SK-N-SH (cell line): ENCODE measurements at regions not wholly inside any gene's neighbourhood (a gene's known extent, or its start where the extent isn't known, plus 50 kb on each side); places are given as distances from the start of the nearest gene placed in this dataset.

ENCODE experiments used
- CTCF ChIA-PET: fragments of 300-600, 350-600 bp; formaldehyde crosslinking; extraction: SDS; loops from one replicate; lab custom pipeline; 2021; lab: Yijun Ruan, JAX
- POLR2A ChIA-PET: fragments of 350-600 bp; sonication (Branson Sonifier 250); formaldehyde crosslinking; extraction: SDS; loops from one replicate; lab custom pipeline; 2020; ENCODE audit warnings: antibody characterized with exemption, inconsistent platforms; lab: Yijun Ruan, JAX
- DNase-seq: peaks from one replicate; pipeline ENCODE4 v3.0.0; 2012
- H2AFZ ChIP-seq: fragments of 200-600 bp; sonication (generic); 2 replicates; pipeline ENCODE4 v1.8.1; 2016; ENCODE audit warnings: antibody characterized with exemption, mild to moderate bottlenecking, low read depth
- H3F3A ChIP-seq: fragments of 200-600 bp; sonication (generic); replicated peaks from 2 replicates; pipeline ENCODE3; 2016; ENCODE audit warnings: antibody characterized with exemption, mild to moderate bottlenecking; ENCODE audit not compliant: insufficient read depth
- H3K27ac ChIP-seq, 2 experiments: fragments of 200-500 bp in 1 of 2; fragments of 200-600 bp in 1 of 2; sonication (Bioruptor generic) in 1 of 2; sonication (generic), shearing (Covaris generic) in 1 of 2; 2 replicates each; pipeline versions ENCODE4 v1.5.1 to v1.6.1; 2014 to 2016; ENCODE audit warnings: low read depth in 2 of 2, inconsistent platforms in 1 of 2, low read length in 1 of 2, mild to moderate bottlenecking in 1 of 2, mixed read lengths in 1 of 2
- H3K27me3 ChIP-seq: fragments of 200-600 bp; sonication (generic), shearing (Covaris generic); 2 replicates; pipeline ENCODE4 v1.6.1; 2016; ENCODE audit warnings: mixed run types; ENCODE audit not compliant: insufficient read depth
- H3K36me3 ChIP-seq, 2 experiments: fragments of 200-500 bp in 1 of 2; fragments of 200-600 bp in 1 of 2; sonication (Bioruptor generic) in 1 of 2; sonication (generic) in 1 of 2; replicated peaks in 1 of 2; 2 replicates each; pipeline versions ENCODE3 to v1.5.1; 2014 to 2016; ENCODE audit warnings: low read length in 1 of 2, mild to moderate bottlenecking in 1 of 2; ENCODE audit not compliant: insufficient read depth in 2 of 2, control insufficient read depth in 1 of 2
- H3K4me1 ChIP-seq, 2 experiments: fragments of 200-500 bp in 1 of 2; fragments of 200-600 bp in 1 of 2; sonication (Bioruptor generic) in 1 of 2; sonication (generic), shearing (Covaris generic) in 1 of 2; 2 replicates each; pipeline versions ENCODE4 v1.5.1 to v1.6.1; 2014 to 2016; ENCODE audit warnings: low read depth in 1 of 2, low read length in 1 of 2, mixed run types in 1 of 2; ENCODE audit not compliant: insufficient read depth in 2 of 2, control insufficient read depth in 1 of 2
- H3K4me2 ChIP-seq: fragments of 200-600 bp; sonication (generic), shearing (Covaris generic); 2 replicates; pipeline ENCODE4 v1.6.1; 2017; ENCODE audit warnings: mixed run types
- H3K4me3 ChIP-seq, 2 experiments: fragments of 200-500 bp in 1 of 2; fragments of 200-600 bp in 1 of 2; sonication (Bioruptor generic) in 1 of 2; sonication (generic), shearing (Covaris generic) in 1 of 2; 2 replicates each; pipeline versions ENCODE4 v1.5.1 to v1.8.1; 2014 to 2016; ENCODE audit warnings: low read depth in 2 of 2, inconsistent platforms in 1 of 2, low read length in 1 of 2, mild to moderate bottlenecking in 1 of 2, mixed read lengths in 1 of 2, moderate library complexity in 1 of 2
- H3K79me2 ChIP-seq: fragments of 200-600 bp; sonication (generic); 2 replicates; pipeline ENCODE4 v1.8.1; 2017; ENCODE audit warnings: mild to moderate bottlenecking; ENCODE audit not compliant: insufficient read depth
- H3K9ac ChIP-seq: fragments of 200-600 bp; sonication (generic); 2 replicates; pipeline ENCODE4 v1.6.1; 2017; ENCODE audit warnings: mixed run types
- H3K9me2 ChIP-seq: fragments of 200-600 bp; sonication (generic); 2 replicates; pipeline ENCODE4 v1.6.1; 2017; ENCODE audit warnings: mixed run types
- H3K9me3 ChIP-seq: fragments of 200-600 bp; sonication (generic); 2 replicates; pipeline ENCODE4 v1.6.1; 2017; ENCODE audit warnings: mixed run types, mild to moderate bottlenecking, moderate library complexity
- H4K20me1 ChIP-seq: fragments of 200-600 bp; sonication (generic); 2 replicates; pipeline ENCODE4 v1.6.1; 2017; ENCODE audit warnings: mild to moderate bottlenecking, mixed run types; ENCODE audit not compliant: insufficient read depth
- CHD2 ChIP-seq: fragments of 150-350 bp; IDR thresholded peaks from 2 replicates; pipeline ENCODE4 v1.6.1; 2018; ENCODE audit warnings: low read length; ENCODE audit not compliant: partially characterized antibody
- EZH2phosphoT487 ChIP-seq: fragments of 200-600 bp; sonication (generic); IDR thresholded peaks from 2 replicates; pipeline ENCODE4 v1.6.1; 2017; ENCODE audit warnings: low read depth, mixed run types, mild to moderate bottlenecking, antibody characterized with exemption, moderate library complexity, borderline replicate concordance
- FOSL2 ChIP-seq: IDR thresholded peaks from 2 replicates; pipeline ENCODE4 v1.4.0; 2012; ENCODE audit warnings: low read depth, mild to moderate bottlenecking, moderate library complexity, borderline replicate concordance
- GABPA ChIP-seq: IDR thresholded peaks from 2 replicates; pipeline ENCODE4 v1.4.0; 2012; ENCODE audit warnings: low read depth, mild to moderate bottlenecking
- GATA2 ChIP-seq: sonication (generic); formaldehyde crosslinking; IDR thresholded peaks from 2 replicates; pipeline ENCODE4 v1.5.0; 2020; ENCODE audit warnings: mild to moderate bottlenecking, missing genetic modification reagents
- JUND ChIP-seq: IDR thresholded peaks from 2 replicates; pipeline ENCODE4 v1.4.0; 2012
- MEF2A ChIP-seq: IDR thresholded peaks from 2 replicates; pipeline ENCODE4 v1.4.0; 2012; ENCODE audit warnings: low read depth, borderline replicate concordance
- NFIC ChIP-seq: IDR thresholded peaks from 2 replicates; pipeline ENCODE4 v1.4.0; 2012; ENCODE audit warnings: borderline replicate concordance
- POLR2AphosphoS5 ChIP-seq: IDR thresholded peaks from 2 replicates; pipeline ENCODE4 v1.6.1; 2012; ENCODE audit warnings: low read depth, low read length
- RCOR1 ChIP-seq: fragments of 150-350 bp; IDR thresholded peaks from 2 replicates; pipeline ENCODE4 v1.6.1; 2017; ENCODE audit warnings: antibody characterized with exemption, low read length
- RXRA ChIP-seq: IDR thresholded peaks from 2 replicates; pipeline ENCODE4 v1.4.0; 2012; ENCODE audit warnings: low read depth, mild to moderate bottlenecking, borderline replicate concordance
- SIN3A ChIP-seq: IDR thresholded peaks from 2 replicates; pipeline ENCODE4 v1.6.1; 2012; ENCODE audit warnings: low read depth, mild to moderate bottlenecking, low read length, moderate library complexity, borderline replicate concordance
- SMC3 ChIP-seq: IDR thresholded peaks from 2 replicates; pipeline ENCODE4 v1.6.1; 2012; ENCODE audit warnings: low read depth, low read length, improper control_type of control experiment
- TAF1 ChIP-seq: IDR thresholded peaks from 2 replicates; pipeline ENCODE4 v1.6.1; 2012; ENCODE audit warnings: low read depth, mild to moderate bottlenecking, low read length, moderate library complexity, borderline replicate concordance
- WGBS: methylation state at CpG from one replicate; pipeline ENCODE4 v1.1.6; 2017; ENCODE audit warnings: low lambda C conversion rate; 5-methylcytosine and 5-hydroxymethylcytosine counted together
- TF ChIP-seq, protein P1 (sequence below): IDR thresholded peaks from 2 replicates; pipeline ENCODE4 v1.4.0; 2012; ENCODE audit warnings: low read depth
- TF ChIP-seq, protein P2 (sequence below): fragments of 150-350 bp; IDR thresholded peaks from 2 replicates; pipeline ENCODE4 v1.6.1; 2017; ENCODE audit warnings: antibody characterized with exemption, low read length, low read depth, borderline replicate concordance
- TF ChIP-seq, protein P3 (sequence below): IDR thresholded peaks from 2 replicates; pipeline ENCODE4 v1.6.1; 2012; ENCODE audit warnings: mild to moderate bottlenecking, low read depth, low read length, moderate library complexity

DNA sequence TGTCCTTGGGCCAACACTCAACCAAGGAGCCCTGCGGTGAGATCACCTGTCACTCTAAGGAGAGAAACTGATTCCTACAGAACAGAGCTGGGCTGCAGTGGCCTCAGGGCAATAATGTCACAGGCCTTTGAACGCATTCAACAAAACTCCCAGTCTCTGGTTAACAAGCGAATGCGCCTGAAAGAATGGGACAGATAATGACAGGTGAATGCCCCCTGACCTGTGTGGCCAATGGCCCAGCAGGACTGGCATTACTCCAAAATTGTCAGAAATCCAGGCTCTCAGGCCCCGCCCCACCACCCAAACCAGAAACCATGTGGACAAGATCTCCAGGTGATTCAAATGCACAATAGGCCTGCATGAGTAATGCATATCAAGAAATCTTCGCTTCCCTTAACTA lies 277.7 kb upstream of the KLF6 start (continued):
- TF ChIP-seq GATA2 (no peak), RCOR1 (no peak)
- TF ChIP-seq, all 33 proteins: peak for 0

DNA sequence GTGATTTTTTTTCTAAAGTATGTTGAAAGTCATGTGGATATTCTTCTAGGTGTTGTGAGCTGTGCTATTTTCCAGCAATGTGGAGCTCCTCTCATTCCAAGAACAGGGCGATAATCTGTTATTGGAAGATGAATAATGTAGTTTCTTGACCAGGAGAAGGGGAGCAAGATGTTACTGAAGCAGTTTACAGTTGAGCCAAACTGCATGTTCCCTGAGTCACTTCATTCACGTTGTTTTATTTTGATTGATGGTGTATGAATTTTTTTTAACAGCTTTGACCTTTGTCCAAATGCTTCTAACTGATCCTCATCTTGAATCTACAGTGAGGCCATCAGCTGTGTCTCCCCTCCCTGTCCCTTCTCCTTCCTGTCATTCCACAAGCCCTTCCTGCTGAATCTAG lies 277.1 kb upstream of the KLF6 start:
- no peak for DNase-seq
- ChIA-PET POLR2A (no interaction called here), CTCF (interaction anchor here (1.2 kb wide), 1 partner anchor 9 kb away, joined by 3 read pairs; no protein-coding TSS in a partner anchor)
- peaks cover under 1 to 5% of the 10 kb centered on the region in 2 experiments; a peak in 2 of 4 replicates for H3K4me1 ChIP-seq
- no peak overlapping the region for H3K4me3 ChIP-seq
- H3K36me3 ChIP-seq = no peaks in the 10 kb centered on the region
- H2AFZ ChIP-seq = no peak overlapping the region
- no peaks in the 10 kb centered on the region for H3K9me3 ChIP-seq
- H3K27me3 ChIP-seq = no peaks in the 10 kb centered on the region
- H3K9me2 ChIP-seq = no peaks in the 10 kb centered on the region
- TF ChIP-seq, protein P1, sequence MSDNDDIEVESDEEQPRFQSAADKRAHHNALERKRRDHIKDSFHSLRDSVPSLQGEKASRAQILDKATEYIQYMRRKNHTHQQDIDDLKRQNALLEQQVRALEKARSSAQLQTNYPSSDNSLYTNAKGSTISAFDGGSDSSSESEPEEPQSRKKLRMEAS = no peak
- no peak for TF ChIP-seq POLR2AphosphoS5
- no peak for TF ChIP-seq SIN3A
- TF ChIP-seq NFIC = no peak
- TF ChIP-seq RXRA = no peak
- TF ChIP-seq, protein P2, sequence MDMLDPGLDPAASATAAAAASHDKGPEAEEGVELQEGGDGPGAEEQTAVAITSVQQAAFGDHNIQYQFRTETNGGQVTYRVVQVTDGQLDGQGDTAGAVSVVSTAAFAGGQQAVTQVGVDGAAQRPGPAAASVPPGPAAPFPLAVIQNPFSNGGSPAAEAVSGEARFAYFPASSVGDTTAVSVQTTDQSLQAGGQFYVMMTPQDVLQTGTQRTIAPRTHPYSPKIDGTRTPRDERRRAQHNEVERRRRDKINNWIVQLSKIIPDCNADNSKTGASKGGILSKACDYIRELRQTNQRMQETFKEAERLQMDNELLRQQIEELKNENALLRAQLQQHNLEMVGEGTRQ = no peak
- no peak for TF ChIP-seq JUND
- no peak for TF ChIP-seq TAF1
- TF ChIP-seq EZH2phosphoT487 = no peak
- no peak for TF ChIP-seq MEF2A
- TF ChIP-seq, protein P3, sequence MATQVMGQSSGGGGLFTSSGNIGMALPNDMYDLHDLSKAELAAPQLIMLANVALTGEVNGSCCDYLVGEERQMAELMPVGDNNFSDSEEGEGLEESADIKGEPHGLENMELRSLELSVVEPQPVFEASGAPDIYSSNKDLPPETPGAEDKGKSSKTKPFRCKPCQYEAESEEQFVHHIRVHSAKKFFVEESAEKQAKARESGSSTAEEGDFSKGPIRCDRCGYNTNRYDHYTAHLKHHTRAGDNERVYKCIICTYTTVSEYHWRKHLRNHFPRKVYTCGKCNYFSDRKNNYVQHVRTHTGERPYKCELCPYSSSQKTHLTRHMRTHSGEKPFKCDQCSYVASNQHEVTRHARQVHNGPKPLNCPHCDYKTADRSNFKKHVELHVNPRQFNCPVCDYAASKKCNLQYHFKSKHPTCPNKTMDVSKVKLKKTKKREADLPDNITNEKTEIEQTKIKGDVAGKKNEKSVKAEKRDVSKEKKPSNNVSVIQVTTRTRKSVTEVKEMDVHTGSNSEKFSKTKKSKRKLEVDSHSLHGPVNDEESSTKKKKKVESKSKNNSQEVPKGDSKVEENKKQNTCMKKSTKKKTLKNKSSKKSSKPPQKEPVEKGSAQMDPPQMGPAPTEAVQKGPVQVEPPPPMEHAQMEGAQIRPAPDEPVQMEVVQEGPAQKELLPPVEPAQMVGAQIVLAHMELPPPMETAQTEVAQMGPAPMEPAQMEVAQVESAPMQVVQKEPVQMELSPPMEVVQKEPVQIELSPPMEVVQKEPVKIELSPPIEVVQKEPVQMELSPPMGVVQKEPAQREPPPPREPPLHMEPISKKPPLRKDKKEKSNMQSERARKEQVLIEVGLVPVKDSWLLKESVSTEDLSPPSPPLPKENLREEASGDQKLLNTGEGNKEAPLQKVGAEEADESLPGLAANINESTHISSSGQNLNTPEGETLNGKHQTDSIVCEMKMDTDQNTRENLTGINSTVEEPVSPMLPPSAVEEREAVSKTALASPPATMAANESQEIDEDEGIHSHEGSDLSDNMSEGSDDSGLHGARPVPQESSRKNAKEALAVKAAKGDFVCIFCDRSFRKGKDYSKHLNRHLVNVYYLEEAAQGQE = no peak
- TF ChIP-seq FOSL2 = no peak
- no peak for TF ChIP-seq SMC3
- TF ChIP-seq CHD2 = no peak
- TF ChIP-seq GABPA = no peak
- H3K4me2 ChIP-seq = no peak overlapping the region
- H4K20me1 ChIP-seq = no peaks in the 10 kb centered on the region
- 53% methylated on average over 2 of the region's 2 CpGs for WGBS
- no peak overlapping the region for H3K27ac ChIP-seq
- no peaks in the 10 kb centered on the region for H3F3A ChIP-seq
- H3K9ac ChIP-seq = no peak overlapping the region
- H3K79me2 ChIP-seq = no peaks in the 10 kb centered on the region
